ENCODE measurements at regions not wholly inside any gene's neighbourhood (a gene's known extent, or its start where the extent isn't known, plus 50 kb on each side); places are given as distances from the start of the nearest gene placed in this dataset.

DNA sequence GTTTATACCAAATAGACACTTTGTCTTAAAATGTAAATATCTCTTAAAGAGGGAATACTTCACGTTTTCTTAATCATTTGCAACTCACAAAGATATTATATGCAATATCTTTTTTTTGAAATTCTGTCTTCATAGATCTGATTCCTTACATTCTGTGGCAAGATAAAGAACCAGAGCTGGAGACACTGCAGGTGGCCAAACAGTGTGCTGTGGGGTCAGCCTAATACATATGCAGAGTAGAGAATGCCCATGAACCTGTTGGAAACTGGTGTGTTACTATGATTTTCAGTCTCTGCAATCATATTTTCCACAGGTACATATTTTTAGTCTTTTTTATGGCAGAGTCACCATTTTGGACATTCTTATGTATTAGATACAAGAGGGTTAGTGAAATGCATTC, 229.6 kb upstream of the CHST9 start:
- peaks cover 6% of the 10 kb centered on the region for H3K4me1 Mint-ChIP-seq (ENCODE audit: insufficient read depth, unreplicated experiment)
- no peaks in the 10 kb centered on the region for H3K27me3 Mint-ChIP-seq (ENCODE audit: insufficient read depth, unreplicated experiment)
- POLR2A ChIA-PET = no interaction called here
- CTCF ChIA-PET = interaction anchor here (0.9 kb wide), 1 partner anchor 13 kb away, joined by 5 read pairs; no protein-coding TSS in a partner anchor
- TF ChIP-seq, protein P1, sequence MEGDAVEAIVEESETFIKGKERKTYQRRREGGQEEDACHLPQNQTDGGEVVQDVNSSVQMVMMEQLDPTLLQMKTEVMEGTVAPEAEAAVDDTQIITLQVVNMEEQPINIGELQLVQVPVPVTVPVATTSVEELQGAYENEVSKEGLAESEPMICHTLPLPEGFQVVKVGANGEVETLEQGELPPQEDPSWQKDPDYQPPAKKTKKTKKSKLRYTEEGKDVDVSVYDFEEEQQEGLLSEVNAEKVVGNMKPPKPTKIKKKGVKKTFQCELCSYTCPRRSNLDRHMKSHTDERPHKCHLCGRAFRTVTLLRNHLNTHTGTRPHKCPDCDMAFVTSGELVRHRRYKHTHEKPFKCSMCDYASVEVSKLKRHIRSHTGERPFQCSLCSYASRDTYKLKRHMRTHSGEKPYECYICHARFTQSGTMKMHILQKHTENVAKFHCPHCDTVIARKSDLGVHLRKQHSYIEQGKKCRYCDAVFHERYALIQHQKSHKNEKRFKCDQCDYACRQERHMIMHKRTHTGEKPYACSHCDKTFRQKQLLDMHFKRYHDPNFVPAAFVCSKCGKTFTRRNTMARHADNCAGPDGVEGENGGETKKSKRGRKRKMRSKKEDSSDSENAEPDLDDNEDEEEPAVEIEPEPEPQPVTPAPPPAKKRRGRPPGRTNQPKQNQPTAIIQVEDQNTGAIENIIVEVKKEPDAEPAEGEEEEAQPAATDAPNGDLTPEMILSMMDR (IDR thresholded peaks at IDR 0.05; ENCODE audit: unreplicated experiment) = no peak
- H3K4me3 Mint-ChIP-seq (ENCODE audit: unreplicated experiment) = no peak overlapping the region
- no peaks in the 10 kb centered on the region for H3K36me3 Mint-ChIP-seq (ENCODE audit: insufficient read depth, unreplicated experiment)
- no peak for DNase-seq (ENCODE audit: unreplicated experiment)
- H3K27ac Mint-ChIP-seq (ENCODE audit: low read depth, unreplicated experiment) = no peak overlapping the region
- intact Hi-C loops (cut with micrococcal nuclease) = no loop called here
- no peaks in the 10 kb centered on the region for H3K9me3 Mint-ChIP-seq (ENCODE audit: unreplicated experiment)
- BruUV-seq (replicated peaks) = no TSS peak

DNA sequence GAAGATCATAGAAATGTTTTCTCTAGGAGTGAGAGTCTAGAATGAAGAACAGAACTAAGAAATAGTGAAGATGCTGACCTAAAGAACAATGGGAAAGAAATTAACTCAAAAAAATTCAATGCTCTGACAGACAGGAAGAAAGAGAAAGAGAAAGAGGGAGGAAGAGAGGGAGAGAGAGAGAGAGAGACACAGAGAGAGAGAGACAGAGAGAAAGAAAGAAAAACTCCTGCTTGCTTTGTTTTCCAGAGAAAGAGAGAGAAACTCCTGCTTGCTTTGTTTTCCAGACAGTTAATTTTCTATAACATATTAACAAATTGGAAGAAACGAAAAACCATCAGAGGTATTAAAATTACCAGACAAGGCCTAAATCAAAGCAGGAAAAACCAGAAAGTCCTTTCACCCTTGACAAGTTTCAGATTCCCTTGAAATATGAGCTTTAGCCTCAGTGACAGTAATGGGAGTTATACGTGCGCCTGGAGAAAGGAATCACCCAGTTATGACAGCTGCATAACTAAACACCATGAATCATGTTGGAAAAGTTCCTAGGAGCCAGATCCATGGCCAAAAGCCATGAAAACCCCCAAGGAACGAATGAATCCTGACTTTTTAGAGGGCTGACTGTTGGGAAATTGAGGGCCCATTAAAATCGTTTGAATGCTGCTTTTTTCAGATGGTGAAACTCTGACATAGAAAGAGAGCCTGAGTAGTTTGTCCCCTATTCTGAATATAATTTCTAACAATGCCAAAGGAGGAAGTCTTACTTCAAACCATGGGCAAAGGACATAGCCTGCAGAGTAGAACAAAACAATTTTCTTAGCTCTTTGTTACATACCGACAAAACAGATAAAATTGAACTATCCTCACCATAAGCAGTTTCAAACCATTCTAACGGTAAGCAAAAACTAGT, 228.6 kb upstream of the CHST9 start:
- no peak overlapping the region for H3K4me3 Mint-ChIP-seq (ENCODE audit: unreplicated experiment)
- no peaks in the 10 kb centered on the region for H3K27me3 Mint-ChIP-seq (ENCODE audit: insufficient read depth, unreplicated experiment)
- TF ChIP-seq, protein P1 (IDR thresholded peaks at IDR 0.05; ENCODE audit: unreplicated experiment) = no peak
- intact Hi-C loops (cut with micrococcal nuclease) = no loop called here
- peak; percentile 79 for DNase-seq (ENCODE audit: unreplicated experiment)
- no peaks in the 10 kb centered on the region for H3K9me3 Mint-ChIP-seq (ENCODE audit: unreplicated experiment)
- no peak overlapping the region for H3K27ac Mint-ChIP-seq (ENCODE audit: low read depth, unreplicated experiment)
- H3K36me3 Mint-ChIP-seq (ENCODE audit: insufficient read depth, unreplicated experiment) = no peaks in the 10 kb centered on the region
- CTCF ChIA-PET = interaction anchor here (0.7 to 0.9 kb wide), 2 partner anchors 14 to 184 kb away, joined by 3 to 5 read pairs; no protein-coding TSS in a partner anchor
- BruUV-seq (replicated peaks) = no TSS peak
- POLR2A ChIA-PET = interaction anchor here (0.8 to 0.9 kb wide), 2 partner anchors 10 to 87 kb away, joined by 3 read pairs; no protein-coding TSS in a partner anchor
- peaks cover 6% of the 10 kb centered on the region for H3K4me1 Mint-ChIP-seq (ENCODE audit: insufficient read depth, unreplicated experiment)

DNA sequence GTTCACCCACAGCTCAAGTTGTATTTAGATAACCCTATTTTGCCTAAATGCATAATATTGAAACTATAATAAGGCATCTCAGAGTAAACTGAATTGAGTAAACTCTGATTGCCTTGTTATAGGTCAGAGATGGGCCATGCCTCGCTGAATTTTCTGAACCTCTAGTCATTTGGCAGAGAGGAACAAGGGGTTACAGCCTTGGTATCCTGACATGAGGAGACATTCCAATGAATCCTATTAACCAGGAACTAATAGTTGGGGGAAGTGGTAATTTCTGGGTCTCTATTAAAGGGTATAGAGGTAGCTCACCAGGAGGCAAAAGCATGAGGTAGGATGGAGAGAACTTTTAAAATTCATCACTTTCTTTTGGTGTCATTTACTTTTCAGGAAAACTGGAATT, 227.4 kb upstream of the CHST9 start:
- H3K27ac Mint-ChIP-seq (ENCODE audit: low read depth, unreplicated experiment) = no peak overlapping the region
- H3K27me3 Mint-ChIP-seq (ENCODE audit: insufficient read depth, unreplicated experiment) = no peaks in the 10 kb centered on the region
- BruUV-seq (replicated peaks) = no TSS peak
- DNase-seq (ENCODE audit: unreplicated experiment) = no peak
- CTCF ChIA-PET = no interaction called here
- H3K9me3 Mint-ChIP-seq (ENCODE audit: unreplicated experiment) = no peaks in the 10 kb centered on the region
- POLR2A ChIA-PET = interaction anchor here (0.8 kb wide), 1 partner anchor 88 kb away, joined by 3 read pairs; no protein-coding TSS in a partner anchor
- TF ChIP-seq, protein P1 (IDR thresholded peaks at IDR 0.05; ENCODE audit: unreplicated experiment) = no peak
- H3K4me3 Mint-ChIP-seq (ENCODE audit: unreplicated experiment) = no peak overlapping the region
- intact Hi-C loops (cut with micrococcal nuclease) = no loop called here
- no peaks in the 10 kb centered on the region for H3K36me3 Mint-ChIP-seq (ENCODE audit: insufficient read depth, unreplicated experiment)
- H3K4me1 Mint-ChIP-seq (ENCODE audit: insufficient read depth, unreplicated experiment) = peaks cover 6% of the 10 kb centered on the region

DNA sequence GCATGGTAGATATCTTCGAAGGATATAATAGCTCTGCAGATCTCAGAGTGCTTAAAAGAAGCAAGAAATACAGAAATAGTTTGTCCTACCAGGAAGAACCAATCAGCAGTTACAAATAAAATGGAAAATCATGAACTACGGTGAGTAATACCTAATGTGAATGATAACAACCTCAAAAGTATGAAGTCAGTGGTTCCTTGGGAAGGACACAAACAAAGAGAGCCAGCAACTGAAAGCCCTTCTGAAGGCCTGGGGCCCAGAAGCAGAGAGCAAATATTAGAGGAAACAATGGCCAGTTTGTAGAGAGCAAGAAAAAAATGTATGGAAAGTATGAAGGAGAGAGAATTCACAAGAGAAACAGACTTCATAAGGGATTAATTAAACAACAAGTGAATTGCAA, 226.8 kb upstream of the CHST9 start:
- no peak overlapping the region for H3K27ac Mint-ChIP-seq (ENCODE audit: low read depth, unreplicated experiment)
- no peak overlapping the region for H3K4me3 Mint-ChIP-seq (ENCODE audit: unreplicated experiment)
- no TSS peak for BruUV-seq (replicated peaks)
- peaks cover 6% of the 10 kb centered on the region for H3K4me1 Mint-ChIP-seq (ENCODE audit: insufficient read depth, unreplicated experiment)
- no peaks in the 10 kb centered on the region for H3K27me3 Mint-ChIP-seq (ENCODE audit: insufficient read depth, unreplicated experiment)
- no peaks in the 10 kb centered on the region for H3K9me3 Mint-ChIP-seq (ENCODE audit: unreplicated experiment)
- ChIA-PET POLR2A (no interaction called here), CTCF (no interaction called here)
- TF ChIP-seq, protein P1 (IDR thresholded peaks at IDR 0.05; ENCODE audit: unreplicated experiment) = no peak
- no peak for DNase-seq (ENCODE audit: unreplicated experiment)
- H3K36me3 Mint-ChIP-seq (ENCODE audit: insufficient read depth, unreplicated experiment) = no peaks in the 10 kb centered on the region
- intact Hi-C loops (cut with micrococcal nuclease) = no loop called here

Data from MCF 10A (cell line).